HAP-1 (cell line): ENCODE measurements at regions not wholly inside any gene's neighbourhood (a gene's known extent, or its start where the extent isn't known, plus 50 kb on each side); places are given as distances from the start of the nearest gene placed in this dataset.

ENCODE experiments used
- DNase-seq, 2 experiments: peaks; one replicate each; pipeline ENCODE4 v3.0.0-alpha.2; 2016 to 2020; ENCODE audit warnings: low spot score in 2 of 2
- H3K27me3 ChIP-seq: fragments of 250-450 bp; sonication (Bioruptor Pico); 2 replicates; pipeline ENCODE4 v1.5.1; 2020; ENCODE audit warnings: low read depth, mild to moderate bottlenecking, moderate library complexity
- H3K36me3 ChIP-seq: fragments of 250-450 bp; sonication (Bioruptor Pico); replicated peaks from 2 replicates; pipeline ENCODE4 v1.5.1; 2020; ENCODE audit warnings: mild to moderate bottlenecking
- H3K4me1 ChIP-seq: fragments of 250-450 bp; sonication (Bioruptor Pico); 2 replicates; pipeline ENCODE4 v1.5.1; 2020; ENCODE audit warnings: mild to moderate bottlenecking
- H3K4me3 ChIP-seq: fragments of 250-450 bp; sonication (Bioruptor Pico); 2 replicates; pipeline ENCODE4 v1.5.1; 2020; ENCODE audit warnings: mild to moderate bottlenecking, moderate library complexity
- H3K9me3 ChIP-seq: fragments of 250-450 bp; sonication (Bioruptor Pico); 2 replicates; pipeline ENCODE4 v1.5.1; 2020; ENCODE audit warnings: mild to moderate bottlenecking, moderate library complexity
- in situ Hi-C: fragments of 300-500 bp; cut with MboI; formaldehyde crosslinking; loops from 3 replicates; pipeline ENCODE4 v1.14.3; 2020; ENCODE audit warnings: low sequenced_read_pairs, inconsistent platforms, mixed read lengths

GRCh38 chr10:29102636-29103035 lies 186.2 kb upstream of the LYZL1 start:
- no peaks in the 10 kb centered on the region for H3K27me3 ChIP-seq
- peaks cover 8% of the 10 kb centered on the region for H3K4me1 ChIP-seq
- no peaks in the 10 kb centered on the region for H3K36me3 ChIP-seq
- H3K9me3 ChIP-seq: no peaks in the 10 kb centered on the region
- DNase-seq: no peak
- no peak overlapping the region for H3K4me3 ChIP-seq
- in situ Hi-C loops: no loop called here

GRCh38 chr10:29104661-29105399 lies 184.0 kb upstream of the LYZL1 start:
- no peaks in the 10 kb centered on the region for H3K27me3 ChIP-seq
- in situ Hi-C loops: no loop called here
- H3K36me3 ChIP-seq: no peaks in the 10 kb centered on the region
- no peak overlapping the region for H3K4me3 ChIP-seq
- peaks cover 8% of the 10 kb centered on the region for H3K4me1 ChIP-seq
- H3K9me3 ChIP-seq: no peaks in the 10 kb centered on the region
- DNase-seq: no peak

- DNase-seq: no peak
- peaks cover 8% of the 10 kb centered on the region for H3K4me1 ChIP-seq
- H3K27me3 ChIP-seq: no peaks in the 10 kb centered on the region
- no peaks in the 10 kb centered on the region for H3K9me3 ChIP-seq
- no peaks in the 10 kb centered on the region for H3K36me3 ChIP-seq
- H3K4me3 ChIP-seq: no peak overlapping the region
- in situ Hi-C loops: no loop called here
Observed at GRCh38 chr10:29105516-29106215, 183.2 kb upstream of the LYZL1 start.

- no peaks in the 10 kb centered on the region for H3K36me3 ChIP-seq
- H3K9me3 ChIP-seq: no peaks in the 10 kb centered on the region
- no peak overlapping the region for H3K4me3 ChIP-seq
- DNase-seq: no peak
- H3K27me3 ChIP-seq: no peaks in the 10 kb centered on the region
- in situ Hi-C loops: no loop called here
- H3K4me1 ChIP-seq: peaks cover 8% of the 10 kb centered on the region
Observed at GRCh38 chr10:29106287-29106686, 182.6 kb upstream of the LYZL1 start.

- H3K4me3 ChIP-seq: no peak overlapping the region
- H3K27me3 ChIP-seq: no peaks in the 10 kb centered on the region
- peaks cover under 1% of the 10 kb centered on the region for H3K4me1 ChIP-seq
- DNase-seq: no peak
- in situ Hi-C loops: no loop called here
- no peaks in the 10 kb centered on the region for H3K36me3 ChIP-seq
- H3K9me3 ChIP-seq: no peaks in the 10 kb centered on the region
Observed at GRCh38 chr10:29107866-29108498, 180.9 kb upstream of the LYZL1 start.

- Histone ChIP-seq H3K9me3 (no peaks in the 10 kb centered on the region), H3K4me3 (no peak overlapping the region), H3K4me1 (peaks cover 5% of the 10 kb centered on the region), H3K27me3 (no peaks in the 10 kb centered on the region), H3K36me3 (no peaks in the 10 kb centered on the region)
- in situ Hi-C loops: no loop called here
- DNase-seq: no peak
Observed at GRCh38 chr10:29109707-29110571, 178.9 kb upstream of the LYZL1 start.

- Histone ChIP-seq H3K27me3 (no peaks in the 10 kb centered on the region), H3K4me3 (no peak overlapping the region), H3K9me3 (peaks cover under 1% of the 10 kb centered on the region), H3K4me1 (peaks cover 5% of the 10 kb centered on the region), H3K36me3 (no peaks in the 10 kb centered on the region)
- DNase-seq: peak in 1 of 2 experiments; percentile 13
- in situ Hi-C loops: no loop called here
Observed at GRCh38 chr10:29112827-29113615, 175.8 kb upstream of the LYZL1 start.

GRCh38 chr10:29113616-29113945 lies 175.3 kb upstream of the LYZL1 start:
- Histone ChIP-seq H3K27me3 (no peaks in the 10 kb centered on the region), H3K36me3 (no peaks in the 10 kb centered on the region), H3K4me3 (no peak overlapping the region), H3K9me3 (peaks cover 3% of the 10 kb centered on the region), H3K4me1 (peaks cover 5% of the 10 kb centered on the region)
- in situ Hi-C loops: no loop called here
- DNase-seq: no peak

- Histone ChIP-seq H3K36me3 (no peaks in the 10 kb centered on the region), H3K9me3 (peaks cover 5% of the 10 kb centered on the region), H3K4me3 (no peak overlapping the region), H3K4me1 (peaks cover 5% of the 10 kb centered on the region), H3K27me3 (no peaks in the 10 kb centered on the region)
- in situ Hi-C loops: no loop called here
- no peak for DNase-seq
Observed at GRCh38 chr10:29114141-29114540, 174.7 kb upstream of the LYZL1 start.

- DNase-seq: no peak
- Histone ChIP-seq H3K9me3 (peaks cover 6% of the 10 kb centered on the region), H3K4me1 (peaks cover 5% of the 10 kb centered on the region), H3K27me3 (no peaks in the 10 kb centered on the region), H3K36me3 (no peaks in the 10 kb centered on the region), H3K4me3 (no peak overlapping the region)
- in situ Hi-C loops: no loop called here
Observed at GRCh38 chr10:29117781-29118180, 171.1 kb upstream of the LYZL1 start.

- DNase-seq: peak; percentile 38 to 88
Observed at GRCh38 chr10:29119374-29119773, 169.5 kb upstream of the LYZL1 start.

GRCh38 chr10:29120216-29120615 lies 168.7 kb upstream of the LYZL1 start:
- Histone ChIP-seq H3K27me3 (no peaks in the 10 kb centered on the region), H3K4me3 (no peak overlapping the region), H3K4me1 (no peaks in the 10 kb centered on the region), H3K9me3 (peaks cover 6% of the 10 kb centered on the region), H3K36me3 (no peaks in the 10 kb centered on the region)
- in situ Hi-C loops: no loop called here
- no peak for DNase-seq

More at GRCh38 chr10:29119374-29119773, 169.5 kb upstream of the LYZL1 start:
- in situ Hi-C loops: no loop called here
- Histone ChIP-seq H3K27me3 (no peaks in the 10 kb centered on the region), H3K9me3 (peaks cover 6% of the 10 kb centered on the region), H3K36me3 (no peaks in the 10 kb centered on the region), H3K4me3 (no peak overlapping the region), H3K4me1 (no peaks in the 10 kb centered on the region)

GRCh38 chr10:29124864-29125263 lies 164.0 kb upstream of the LYZL1 start:
- DNase-seq: no peak
- in situ Hi-C loops: loop anchor here (25.0 kb wide), 1 partner anchor 463 kb away; no protein-coding TSS in a partner anchor
- Histone ChIP-seq H3K9me3 (no peaks in the 10 kb centered on the region), H3K4me3 (no peak overlapping the region), H3K36me3 (no peaks in the 10 kb centered on the region), H3K4me1 (peaks cover 4% of the 10 kb centered on the region), H3K27me3 (no peaks in the 10 kb centered on the region)
